ENCODE measurements at regions not wholly inside any gene's neighbourhood (a gene's known extent, or its start where the extent isn't known, plus 50 kb on each side); places are given as distances from the start of the nearest gene placed in this dataset.
"Not testable (repeated sequence)": the region's sequence is repeated elsewhere in the genome, so short reads cannot be mapped to it uniquely, and the experiment has no call there.

DNA sequence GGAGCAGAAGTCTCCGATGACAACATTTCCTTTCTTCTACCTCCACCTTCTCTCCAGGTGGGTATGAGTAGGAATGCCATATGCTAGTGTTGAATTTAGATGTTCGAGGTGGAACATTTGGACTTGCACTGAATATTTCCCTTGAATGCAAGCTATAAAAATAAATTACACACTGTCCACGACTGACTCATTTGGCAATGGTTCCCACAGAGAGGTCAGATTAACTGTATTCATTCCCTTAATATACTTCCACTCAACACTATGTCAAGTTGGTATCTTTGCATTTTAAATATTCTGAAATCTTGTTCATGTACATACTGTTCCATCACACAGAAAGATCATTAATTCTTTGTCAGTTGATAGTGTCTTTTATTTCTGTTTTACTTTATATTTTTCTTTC is 222.6 kb upstream of the PIK3R1 start:
- H3K9me3 ChIP-seq (ENCODE audit: low read length): no peaks in the 10 kb centered on the region
- H3K4me3 ChIP-seq (ENCODE audit: low read length): no peak overlapping the region
- no peaks in the 10 kb centered on the region for H3K27me3 ChIP-seq (ENCODE audit: low read length)
- H3K4me1 ChIP-seq (ENCODE audit: low read length): no peaks in the 10 kb centered on the region
- no peak for DNase-seq
- H2AFZ ChIP-seq (ENCODE audit: low read length): no peak overlapping the region
- H3K4me2 ChIP-seq (ENCODE audit: low read depth, low read length, poor library complexity, severe bottlenecking): no peak overlapping the region
- no peaks in the 10 kb centered on the region for H3K79me2 ChIP-seq (ENCODE audit: low read length)
- H3K9me2 ChIP-seq (replicated peaks; ENCODE audit: insufficient read depth, low read length): no peaks in the 10 kb centered on the region
- H3K27ac ChIP-seq (ENCODE audit: low read length): no peak overlapping the region
- no peaks in the 10 kb centered on the region for H3K36me3 ChIP-seq (ENCODE audit: insufficient read depth, low read length)
- H3K9ac ChIP-seq (ENCODE audit: low read length): no peak overlapping the region
- H4K20me1 ChIP-seq (ENCODE audit: insufficient read depth, low read depth, low read length): no peaks in the 10 kb centered on the region

DNA sequence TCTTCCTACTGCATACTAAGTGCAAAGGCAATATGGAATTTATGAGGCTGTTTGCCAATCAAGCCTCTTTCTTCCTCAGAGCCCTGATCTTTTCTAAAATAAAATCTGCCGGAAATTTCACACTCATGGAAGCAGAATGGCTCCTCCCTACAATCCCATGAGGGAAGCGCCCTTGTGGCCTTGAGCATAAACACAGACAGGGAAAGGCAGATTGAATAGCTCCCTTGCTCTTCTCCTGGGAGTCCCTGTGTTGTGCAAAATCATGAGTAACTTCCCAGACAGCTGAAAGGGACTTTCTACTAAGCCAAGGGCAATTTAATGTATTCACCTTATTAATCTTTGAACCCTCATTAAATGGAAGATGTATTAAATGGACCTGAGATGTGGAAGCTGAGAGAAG is 226.1 kb upstream of the PIK3R1 start:
- Histone ChIP-seq H4K20me1 (ENCODE audit: insufficient read depth, low read depth, low read length) (no peaks in the 10 kb centered on the region), H3K27ac (ENCODE audit: low read length) (no peak overlapping the region), H3K4me3 (ENCODE audit: low read length) (no peak overlapping the region), H3K4me2 (ENCODE audit: low read depth, low read length, poor library complexity, severe bottlenecking) (no peak overlapping the region), H3K9me2 (replicated peaks; ENCODE audit: insufficient read depth, low read length) (no peaks in the 10 kb centered on the region), H3K4me1 (ENCODE audit: low read length) (no peaks in the 10 kb centered on the region), H3K27me3 (ENCODE audit: low read length) (no peaks in the 10 kb centered on the region), H3K9me3 (ENCODE audit: low read length) (no peaks in the 10 kb centered on the region), H3K9ac (ENCODE audit: low read length) (no peak overlapping the region), H3K36me3 (ENCODE audit: insufficient read depth, low read length) (no peaks in the 10 kb centered on the region), H2AFZ (ENCODE audit: low read length) (no peak overlapping the region), H3K79me2 (ENCODE audit: low read length) (no peaks in the 10 kb centered on the region)
- DNase-seq: no peak

GRCh38 chr5:67986761-67987160 is 228.8 kb upstream of the PIK3R1 start:
- DNase-seq: no peak
- Histone ChIP-seq H4K20me1 (ENCODE audit: insufficient read depth, low read depth, low read length) (no peaks in the 10 kb centered on the region), H3K36me3 (ENCODE audit: insufficient read depth, low read length) (no peaks in the 10 kb centered on the region), H3K4me2 (ENCODE audit: low read depth, low read length, poor library complexity, severe bottlenecking) (no peak overlapping the region), H3K9me3 (ENCODE audit: low read length) (no peaks in the 10 kb centered on the region), H3K9me2 (replicated peaks; ENCODE audit: insufficient read depth, low read length) (no peaks in the 10 kb centered on the region), H3K79me2 (ENCODE audit: low read length) (no peaks in the 10 kb centered on the region), H3K9ac (ENCODE audit: low read length) (no peak overlapping the region), H3K4me3 (ENCODE audit: low read length) (no peak overlapping the region), H3K27me3 (ENCODE audit: low read length) (no peaks in the 10 kb centered on the region), H2AFZ (ENCODE audit: low read length) (no peak overlapping the region), H3K27ac (ENCODE audit: low read length) (no peak overlapping the region), H3K4me1 (ENCODE audit: low read length) (no peaks in the 10 kb centered on the region)

- no peaks in the 10 kb centered on the region for H3K79me2 ChIP-seq (ENCODE audit: low read length)
- H4K20me1 ChIP-seq (ENCODE audit: insufficient read depth, low read depth, low read length): no peaks in the 10 kb centered on the region
- H2AFZ ChIP-seq (ENCODE audit: low read length): no peak overlapping the region
- no peaks in the 10 kb centered on the region for H3K4me1 ChIP-seq (ENCODE audit: low read length)
- no peaks in the 10 kb centered on the region for H3K27me3 ChIP-seq (ENCODE audit: low read length)
- no peak overlapping the region for H3K9ac ChIP-seq (ENCODE audit: low read length)
- no peak overlapping the region for H3K4me2 ChIP-seq (ENCODE audit: low read depth, low read length, poor library complexity, severe bottlenecking)
- DNase-seq: no peak
- no peak overlapping the region for H3K4me3 ChIP-seq (ENCODE audit: low read length)
- no peak overlapping the region for H3K27ac ChIP-seq (ENCODE audit: low read length)
- no peaks in the 10 kb centered on the region for H3K9me2 ChIP-seq (replicated peaks; ENCODE audit: insufficient read depth, low read length)
- no peaks in the 10 kb centered on the region for H3K36me3 ChIP-seq (ENCODE audit: insufficient read depth, low read length)
- H3K9me3 ChIP-seq (ENCODE audit: low read length): no peaks in the 10 kb centered on the region
Observed at GRCh38 chr5:67985686-67986387, 229.7 kb upstream of the PIK3R1 start.

DNA sequence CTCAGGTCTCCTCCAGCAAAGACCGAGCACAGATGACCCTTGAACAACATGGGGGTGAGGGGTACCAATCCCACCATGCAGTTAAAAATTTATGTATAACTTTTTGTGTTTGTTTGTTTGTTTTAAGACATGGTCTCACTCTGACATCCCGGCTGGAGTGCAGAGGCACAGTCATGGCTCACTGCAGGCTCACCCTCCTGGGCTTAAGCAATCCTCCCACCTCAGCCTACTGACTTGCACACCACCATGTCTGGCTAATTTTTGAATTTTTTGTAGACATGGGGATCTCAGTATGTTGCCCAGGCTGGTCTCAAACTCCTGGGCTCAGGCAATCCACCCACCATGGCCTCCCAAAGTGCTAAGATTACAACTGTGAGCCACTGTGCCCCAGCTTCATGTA is 231.0 kb upstream of the PIK3R1 start:
- Histone ChIP-seq H3K9ac (ENCODE audit: low read length) (no peak overlapping the region), H3K36me3 (ENCODE audit: insufficient read depth, low read length) (no peaks in the 10 kb centered on the region), H3K9me2 (replicated peaks; ENCODE audit: insufficient read depth, low read length) (no peaks in the 10 kb centered on the region), H4K20me1 (ENCODE audit: insufficient read depth, low read depth, low read length) (no peaks in the 10 kb centered on the region), H3K4me1 (ENCODE audit: low read length) (no peaks in the 10 kb centered on the region), H3K4me2 (ENCODE audit: low read depth, low read length, poor library complexity, severe bottlenecking) (no peak overlapping the region), H3K79me2 (ENCODE audit: low read length) (no peaks in the 10 kb centered on the region), H3K27ac (ENCODE audit: low read length) (no peak overlapping the region), H2AFZ (ENCODE audit: low read length) (no peak overlapping the region), H3K4me3 (ENCODE audit: low read length) (no peak overlapping the region), H3K27me3 (ENCODE audit: low read length) (no peaks in the 10 kb centered on the region), H3K9me3 (ENCODE audit: low read length) (no peaks in the 10 kb centered on the region)
- DNase-seq: no peak

DNA sequence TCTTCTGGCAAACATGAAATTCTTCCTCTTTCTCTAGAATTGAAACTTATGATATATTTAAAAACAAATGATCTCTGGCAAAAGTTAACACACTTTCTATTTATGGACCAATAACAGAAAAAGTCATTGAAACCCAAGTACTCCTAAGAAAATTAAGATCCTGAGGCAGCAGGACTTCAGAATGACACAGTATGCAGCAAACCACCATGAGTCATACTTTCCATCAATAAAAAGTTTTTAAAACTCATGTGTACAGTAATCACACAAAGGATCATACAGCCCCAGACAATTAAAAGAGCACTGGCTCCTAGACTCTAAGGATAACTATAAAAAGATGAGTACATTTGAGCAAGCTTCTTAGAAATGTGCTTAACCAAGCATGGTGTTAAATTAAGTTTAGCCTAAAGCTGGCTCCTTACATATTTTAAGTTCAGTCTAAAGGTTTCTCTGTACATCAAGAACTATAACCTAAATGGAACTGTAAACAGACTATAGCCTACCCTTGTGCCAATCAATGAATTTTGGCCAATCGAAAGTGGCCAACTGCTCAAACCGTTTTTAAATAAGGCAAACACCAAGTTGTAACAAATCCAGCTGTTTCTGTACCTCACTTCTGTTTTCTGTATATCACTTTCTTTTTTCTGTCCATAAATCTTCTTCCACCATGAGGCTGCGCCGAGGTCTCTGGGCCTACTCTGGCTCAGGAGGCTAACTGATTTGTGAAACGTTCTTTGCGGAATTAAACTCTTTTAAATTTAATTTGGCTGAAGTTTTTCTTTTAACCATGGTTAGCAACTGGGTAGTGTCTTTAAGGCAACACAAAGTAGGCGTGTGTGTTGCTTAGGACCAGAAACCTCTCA is 232.1 kb upstream of the PIK3R1 start:
- H3K27ac ChIP-seq (ENCODE audit: low read length): no peak overlapping the region

DNA sequence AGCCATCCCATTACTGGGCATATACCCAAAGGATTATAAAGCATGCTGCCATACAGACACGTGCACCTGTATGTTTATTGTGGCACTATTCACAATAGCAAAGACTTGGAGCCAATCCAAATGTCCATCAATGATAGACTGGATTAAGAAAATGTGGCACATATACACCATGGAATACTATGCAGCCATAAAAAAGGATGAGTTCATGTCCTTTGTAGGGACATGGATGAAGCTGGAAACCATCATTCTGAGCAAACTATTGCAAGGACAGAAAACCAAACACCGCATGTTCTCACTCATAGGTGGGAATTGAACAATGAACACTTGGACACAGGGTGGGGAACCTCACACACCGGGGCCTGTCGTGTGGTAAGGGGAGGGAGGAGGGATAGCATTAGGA is 233.4 kb upstream of the PIK3R1 start:
- not testable (repeated sequence) for H3K9ac ChIP-seq (ENCODE audit: low read length); DNase-seq; H2AFZ ChIP-seq (ENCODE audit: low read length); H3K9me3 ChIP-seq (ENCODE audit: low read length); H3K27ac ChIP-seq (ENCODE audit: low read length); H3K27me3 ChIP-seq (ENCODE audit: low read length); H4K20me1 ChIP-seq (ENCODE audit: insufficient read depth, low read depth, low read length); H3K36me3 ChIP-seq (ENCODE audit: insufficient read depth, low read length); H3K9me2 ChIP-seq (replicated peaks; ENCODE audit: insufficient read depth, low read length); H3K4me3 ChIP-seq (ENCODE audit: low read length); H3K79me2 ChIP-seq (ENCODE audit: low read length); H3K4me1 ChIP-seq (ENCODE audit: low read length); H3K4me2 ChIP-seq (ENCODE audit: low read depth, low read length, poor library complexity, severe bottlenecking)

More for the DNA sequence above, 232.1 kb upstream of the PIK3R1 start:
- no peak for DNase-seq
- Histone ChIP-seq H3K4me1 (ENCODE audit: low read length) (no peaks in the 10 kb centered on the region), H4K20me1 (ENCODE audit: insufficient read depth, low read depth, low read length) (no peaks in the 10 kb centered on the region), H3K4me2 (ENCODE audit: low read depth, low read length, poor library complexity, severe bottlenecking) (no peak overlapping the region), H3K9me2 (replicated peaks; ENCODE audit: insufficient read depth, low read length) (no peaks in the 10 kb centered on the region), H3K79me2 (ENCODE audit: low read length) (no peaks in the 10 kb centered on the region), H2AFZ (ENCODE audit: low read length) (no peak overlapping the region), H3K9me3 (ENCODE audit: low read length) (no peaks in the 10 kb centered on the region), H3K36me3 (ENCODE audit: insufficient read depth, low read length) (no peaks in the 10 kb centered on the region), H3K9ac (ENCODE audit: low read length) (no peak overlapping the region), H3K4me3 (ENCODE audit: low read length) (no peak overlapping the region), H3K27me3 (ENCODE audit: low read length) (no peaks in the 10 kb centered on the region)

- H3K9ac ChIP-seq (ENCODE audit: low read length): no peak overlapping the region
Observed at GRCh38 chr5:67978171-67978570, 237.4 kb upstream of the PIK3R1 start.

More at GRCh38 chr5:67978171-67978570, 237.4 kb upstream of the PIK3R1 start:
- no peaks in the 10 kb centered on the region for H4K20me1 ChIP-seq (ENCODE audit: insufficient read depth, low read depth, low read length)
- no peak overlapping the region for H3K27ac ChIP-seq (ENCODE audit: low read length)
- no peaks in the 10 kb centered on the region for H3K79me2 ChIP-seq (ENCODE audit: low read length)
- no peaks in the 10 kb centered on the region for H3K9me3 ChIP-seq (ENCODE audit: low read length)
- no peak overlapping the region for H3K4me2 ChIP-seq (ENCODE audit: low read depth, low read length, poor library complexity, severe bottlenecking)
- no peaks in the 10 kb centered on the region for H3K36me3 ChIP-seq (ENCODE audit: insufficient read depth, low read length)
- no peak for DNase-seq
- H3K4me3 ChIP-seq (ENCODE audit: low read length): no peak overlapping the region
- H3K27me3 ChIP-seq (ENCODE audit: low read length): no peaks in the 10 kb centered on the region
- H2AFZ ChIP-seq (ENCODE audit: low read length): no peak overlapping the region
- H3K4me1 ChIP-seq (ENCODE audit: low read length): no peaks in the 10 kb centered on the region
- no peaks in the 10 kb centered on the region for H3K9me2 ChIP-seq (replicated peaks; ENCODE audit: insufficient read depth, low read length)
